ENCODE measurements at regions not wholly inside any gene's neighbourhood (a gene's known extent, or its start where the extent isn't known, plus 50 kb on each side); places are given as distances from the start of the nearest gene placed in this dataset.

- FAIRE-seq = no peak
- no peak for DNase-seq (ENCODE audit: low read depth)
- no peaks in the 10 kb centered on the region for H3K36me3 ChIP-seq (ENCODE audit: insufficient read depth, low read length)
- H3K4me1 ChIP-seq (ENCODE audit: insufficient read depth, low read length) = peaks cover 10% of the 10 kb centered on the region
- Mint-ChIP-seq H3K4me3 (ENCODE audit: unreplicated experiment) (no peak overlapping the region), H3K27ac (ENCODE audit: unreplicated experiment) (no peak overlapping the region), H3K36me3 (ENCODE audit: low read depth, unreplicated experiment) (peaks cover 1% of the 10 kb centered on the region), H3K9me3 (ENCODE audit: unreplicated experiment) (peaks cover 3% of the 10 kb centered on the region), H3K27me3 (ENCODE audit: low read depth, unreplicated experiment) (peaks cover 7% of the 10 kb centered on the region), H3K4me1 (ENCODE audit: low read depth, unreplicated experiment) (peaks cover 32% of the 10 kb centered on the region)
- H3K4me2 ChIP-seq (ENCODE audit: low read length) = no peak overlapping the region
- H3K4me3 ChIP-seq (ENCODE audit: insufficient read depth, low read depth, low read length) = no peak overlapping the region
- TF ChIP-seq EZH2 (IDR thresholded peaks at IDR 0.05; ENCODE audit: insufficient read depth, low read length) = no peak
- no peak for TF ChIP-seq CTCF (IDR thresholded peaks at IDR 0.05; ENCODE audit: insufficient read depth, low read depth, low read length)
- no peaks in the 10 kb centered on the region for H3K9me3 ChIP-seq (ENCODE audit: insufficient read depth, low read depth, low read length)
- no peaks in the 10 kb centered on the region for H3K27me3 ChIP-seq (ENCODE audit: insufficient read depth, low read length)
- H3K79me2 ChIP-seq (ENCODE audit: insufficient read depth, low read length) = no peaks in the 10 kb centered on the region
- no peak overlapping the region for H3K27ac ChIP-seq (ENCODE audit: low read depth, low read length)
- H4K20me1 ChIP-seq (ENCODE audit: insufficient read depth, low read length) = no peaks in the 10 kb centered on the region
- no peak overlapping the region for H3K9ac ChIP-seq (ENCODE audit: low read length)
- no peak overlapping the region for H2AFZ ChIP-seq (ENCODE audit: low read depth, low read length)
Observed at GRCh38 chr2:38165698-38166097, 89.7 kb upstream of the CYP1B1 start.

DNA sequence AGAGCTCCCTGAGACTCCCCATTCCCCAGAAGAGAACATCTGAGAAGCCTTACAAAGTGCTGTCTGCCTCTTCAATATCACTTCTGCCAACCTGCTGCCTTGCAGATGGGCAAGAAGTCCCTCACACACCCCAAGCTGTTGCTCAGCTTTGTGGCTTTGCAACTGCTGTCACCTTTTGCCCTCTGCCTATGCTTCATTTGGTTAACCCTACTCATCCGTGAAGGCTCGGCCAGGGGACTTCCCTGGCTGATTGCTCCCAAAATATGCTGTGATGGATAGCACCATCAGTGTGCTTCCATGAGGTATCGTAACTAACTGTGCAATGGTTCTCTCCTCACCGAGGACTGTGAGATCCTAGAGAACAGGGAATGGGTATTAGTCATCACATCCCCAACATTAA is 88.9 kb upstream of the CYP1B1 start:
- no peak for TF ChIP-seq CTCF (IDR thresholded peaks at IDR 0.05; ENCODE audit: insufficient read depth, low read depth, low read length)
- TF ChIP-seq EZH2 (IDR thresholded peaks at IDR 0.05; ENCODE audit: insufficient read depth, low read length) = no peak
- Mint-ChIP-seq H3K27me3 (ENCODE audit: low read depth, unreplicated experiment) (peaks cover 7% of the 10 kb centered on the region), H3K27ac (ENCODE audit: unreplicated experiment) (no peak overlapping the region), H3K36me3 (ENCODE audit: low read depth, unreplicated experiment) (peaks cover 1% of the 10 kb centered on the region), H3K9me3 (ENCODE audit: unreplicated experiment) (peaks cover 3% of the 10 kb centered on the region), H3K4me1 (ENCODE audit: low read depth, unreplicated experiment) (peaks cover 24% of the 10 kb centered on the region), H3K4me3 (ENCODE audit: unreplicated experiment) (no peak overlapping the region)
- no peak overlapping the region for H2AFZ ChIP-seq (ENCODE audit: low read depth, low read length)
- no peaks in the 10 kb centered on the region for H3K36me3 ChIP-seq (ENCODE audit: insufficient read depth, low read length)
- no peak overlapping the region for H3K4me2 ChIP-seq (ENCODE audit: low read length)
- no peaks in the 10 kb centered on the region for H4K20me1 ChIP-seq (ENCODE audit: insufficient read depth, low read length)
- no peaks in the 10 kb centered on the region for H3K27me3 ChIP-seq (ENCODE audit: insufficient read depth, low read length)
- H3K9me3 ChIP-seq (ENCODE audit: insufficient read depth, low read depth, low read length) = no peaks in the 10 kb centered on the region
- H3K79me2 ChIP-seq (ENCODE audit: insufficient read depth, low read length) = no peaks in the 10 kb centered on the region
- DNase-seq (ENCODE audit: low read depth) (no peak), FAIRE-seq (no peak)
- no peak overlapping the region for H3K27ac ChIP-seq (ENCODE audit: low read depth, low read length)
- H3K9ac ChIP-seq (ENCODE audit: low read length) = no peak overlapping the region
- H3K4me3 ChIP-seq (ENCODE audit: insufficient read depth, low read depth, low read length) = no peak overlapping the region
- H3K4me1 ChIP-seq (ENCODE audit: insufficient read depth, low read length) = peaks cover 10% of the 10 kb centered on the region

DNA sequence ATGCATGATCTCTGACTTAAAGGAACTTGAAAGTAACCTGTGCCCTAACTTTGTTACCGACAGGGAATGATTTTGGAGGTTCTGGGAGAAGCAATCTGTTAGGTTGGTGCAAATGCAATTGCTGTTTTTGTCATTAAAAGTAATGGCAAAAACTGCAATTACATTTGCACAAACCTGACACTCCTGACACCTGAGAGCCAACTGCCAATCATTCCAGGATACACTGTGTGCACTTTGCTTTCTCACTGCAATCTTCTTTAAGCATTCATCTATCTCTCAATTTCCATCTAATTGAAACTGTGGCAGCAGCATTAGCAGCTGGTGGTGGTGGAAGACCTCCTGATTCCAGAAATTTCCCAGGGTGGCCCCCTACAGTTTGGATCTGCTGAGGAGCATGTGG is 87.6 kb upstream of the CYP1B1 start:
- H3K27me3 Mint-ChIP-seq (ENCODE audit: low read depth, unreplicated experiment) = peaks cover 7% of the 10 kb centered on the region
- H3K9ac ChIP-seq (ENCODE audit: low read length) = no peak overlapping the region
- H3K27me3 ChIP-seq (ENCODE audit: insufficient read depth, low read length) = no peaks in the 10 kb centered on the region
- no peak overlapping the region for H2AFZ ChIP-seq (ENCODE audit: low read depth, low read length)
- H3K36me3 Mint-ChIP-seq (ENCODE audit: low read depth, unreplicated experiment) = peaks cover 1% of the 10 kb centered on the region
- peaks cover 3% of the 10 kb centered on the region for H3K9me3 Mint-ChIP-seq (ENCODE audit: unreplicated experiment)
- H3K9me3 ChIP-seq (ENCODE audit: insufficient read depth, low read depth, low read length) = no peaks in the 10 kb centered on the region
- H3K4me3 ChIP-seq (ENCODE audit: insufficient read depth, low read depth, low read length) = no peak overlapping the region
- H3K36me3 ChIP-seq (ENCODE audit: insufficient read depth, low read length) = no peaks in the 10 kb centered on the region
- no peak for DNase-seq (ENCODE audit: low read depth)
- no peak for FAIRE-seq
- H4K20me1 ChIP-seq (ENCODE audit: insufficient read depth, low read length) = no peaks in the 10 kb centered on the region
- no peak overlapping the region for H3K27ac Mint-ChIP-seq (ENCODE audit: unreplicated experiment)
- H3K4me1 ChIP-seq (ENCODE audit: insufficient read depth, low read length) = peaks cover under 1% of the 10 kb centered on the region
- no peaks in the 10 kb centered on the region for H3K79me2 ChIP-seq (ENCODE audit: insufficient read depth, low read length)
- TF ChIP-seq EZH2 (IDR thresholded peaks at IDR 0.05; ENCODE audit: insufficient read depth, low read length) (no peak), CTCF (IDR thresholded peaks at IDR 0.05; ENCODE audit: insufficient read depth, low read depth, low read length) (no peak)
- H3K4me2 ChIP-seq (ENCODE audit: low read length) = no peak overlapping the region
- no peak overlapping the region for H3K27ac ChIP-seq (ENCODE audit: low read depth, low read length)
- no peak overlapping the region for H3K4me3 Mint-ChIP-seq (ENCODE audit: unreplicated experiment)
- peaks cover 18% of the 10 kb centered on the region for H3K4me1 Mint-ChIP-seq (ENCODE audit: low read depth, unreplicated experiment)
